Kidney epithelial cell (primary cell): ENCODE measurements at regions not wholly inside any gene's neighbourhood (a gene's known extent, or its start where the extent isn't known, plus 50 kb on each side); places are given as distances from the start of the nearest gene placed in this dataset.

Experiments
- DNase-seq: peaks from one replicate; pipeline ENCODE4 v3.0.0-alpha.2; 2010; ENCODE audit warnings: low read depth
- H3K27me3 ChIP-seq: 2 replicates; pipeline ENCODE4 v1.6.0; 2011; ENCODE audit warnings: low read length; ENCODE audit not compliant: control insufficient read depth, insufficient read depth
- H3K36me3 ChIP-seq: 2 replicates; pipeline ENCODE4 v1.5.1; 2011; ENCODE audit warnings: low read length; ENCODE audit not compliant: control insufficient read depth, insufficient read depth
- H3K4me3 ChIP-seq: 2 replicates; pipeline ENCODE4 v1.5.1; 2011; ENCODE audit warnings: low read depth, mild to moderate bottlenecking, control low read depth, low read length
- TF ChIP-seq, protein P1 (sequence below): IDR thresholded peaks from 2 replicates; pipeline ENCODE4 v1.5.1; 2011; ENCODE audit warnings: mild to moderate bottlenecking, moderate library complexity, low read length, control low read depth, inconsistent platforms; ENCODE audit not compliant: insufficient read depth, poor library complexity, severe bottlenecking

DNA sequence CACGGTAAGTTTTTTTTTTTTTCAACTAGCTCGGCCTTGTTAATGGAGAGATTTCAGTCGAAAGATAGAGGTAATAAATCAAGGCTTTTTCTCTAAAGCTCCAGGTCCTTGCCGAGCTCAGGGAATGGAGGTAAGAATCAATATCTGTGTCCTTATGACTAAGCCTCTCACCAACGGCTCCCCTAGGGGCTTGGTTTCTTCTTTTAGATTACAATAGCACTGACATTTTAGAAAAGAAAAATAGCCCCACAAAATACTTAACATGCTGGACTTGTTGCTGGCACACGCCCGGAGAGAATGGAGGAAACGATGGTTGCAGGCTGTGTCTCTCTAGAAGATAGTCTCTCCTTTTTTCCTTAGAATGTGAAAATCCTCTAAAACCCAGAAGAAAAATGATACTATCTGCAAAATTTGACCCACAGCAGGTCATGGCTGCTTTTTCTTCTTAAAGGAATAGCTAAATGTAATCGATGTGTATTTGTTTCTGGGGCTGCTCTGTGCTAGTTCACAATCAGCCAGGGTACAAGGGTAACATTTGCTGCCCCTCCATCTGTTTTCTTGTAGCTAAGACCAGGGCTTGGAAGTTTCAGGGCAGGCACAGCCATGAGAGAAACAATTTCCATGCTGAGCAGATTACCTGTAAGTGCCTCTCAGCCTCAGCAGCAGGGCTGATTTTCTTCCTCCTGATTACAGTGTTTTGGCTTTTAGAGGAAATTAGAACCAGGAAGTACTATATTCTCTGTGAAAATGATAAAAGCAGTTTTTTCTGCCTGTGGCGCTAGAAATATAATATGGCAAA is 86.2 kb upstream of the GNG12 start:
- no peak for DNase-seq
- no peaks in the 10 kb centered on the region for H3K27me3 ChIP-seq
- H3K36me3 ChIP-seq: no peaks in the 10 kb centered on the region
- TF ChIP-seq, protein P1, sequence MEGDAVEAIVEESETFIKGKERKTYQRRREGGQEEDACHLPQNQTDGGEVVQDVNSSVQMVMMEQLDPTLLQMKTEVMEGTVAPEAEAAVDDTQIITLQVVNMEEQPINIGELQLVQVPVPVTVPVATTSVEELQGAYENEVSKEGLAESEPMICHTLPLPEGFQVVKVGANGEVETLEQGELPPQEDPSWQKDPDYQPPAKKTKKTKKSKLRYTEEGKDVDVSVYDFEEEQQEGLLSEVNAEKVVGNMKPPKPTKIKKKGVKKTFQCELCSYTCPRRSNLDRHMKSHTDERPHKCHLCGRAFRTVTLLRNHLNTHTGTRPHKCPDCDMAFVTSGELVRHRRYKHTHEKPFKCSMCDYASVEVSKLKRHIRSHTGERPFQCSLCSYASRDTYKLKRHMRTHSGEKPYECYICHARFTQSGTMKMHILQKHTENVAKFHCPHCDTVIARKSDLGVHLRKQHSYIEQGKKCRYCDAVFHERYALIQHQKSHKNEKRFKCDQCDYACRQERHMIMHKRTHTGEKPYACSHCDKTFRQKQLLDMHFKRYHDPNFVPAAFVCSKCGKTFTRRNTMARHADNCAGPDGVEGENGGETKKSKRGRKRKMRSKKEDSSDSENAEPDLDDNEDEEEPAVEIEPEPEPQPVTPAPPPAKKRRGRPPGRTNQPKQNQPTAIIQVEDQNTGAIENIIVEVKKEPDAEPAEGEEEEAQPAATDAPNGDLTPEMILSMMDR: no peak
- no peak overlapping the region for H3K4me3 ChIP-seq

DNA sequence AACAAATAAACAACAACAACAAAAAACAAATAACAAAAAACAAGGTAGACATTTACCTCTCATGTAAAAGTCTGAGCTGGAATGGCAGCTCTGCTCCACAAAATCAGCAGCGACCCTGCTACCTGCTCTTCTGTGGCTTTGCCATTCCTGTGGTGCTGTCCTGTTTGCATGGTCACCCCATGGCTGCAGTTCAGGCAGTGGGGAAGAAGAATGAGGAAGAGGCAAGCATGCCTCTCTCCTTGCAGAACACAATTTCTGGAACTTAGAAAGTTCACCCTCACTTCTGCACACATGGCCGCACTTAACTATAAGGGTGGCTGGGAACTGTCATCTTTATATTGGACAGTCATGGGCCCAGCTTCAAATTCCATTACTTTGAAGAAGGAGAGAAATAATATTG is 84.8 kb upstream of the GNG12 start:
- no peak overlapping the region for H3K4me3 ChIP-seq
- TF ChIP-seq, protein P1: no peak
- no peaks in the 10 kb centered on the region for H3K27me3 ChIP-seq
- no peaks in the 10 kb centered on the region for H3K36me3 ChIP-seq
- DNase-seq: no peak

DNA sequence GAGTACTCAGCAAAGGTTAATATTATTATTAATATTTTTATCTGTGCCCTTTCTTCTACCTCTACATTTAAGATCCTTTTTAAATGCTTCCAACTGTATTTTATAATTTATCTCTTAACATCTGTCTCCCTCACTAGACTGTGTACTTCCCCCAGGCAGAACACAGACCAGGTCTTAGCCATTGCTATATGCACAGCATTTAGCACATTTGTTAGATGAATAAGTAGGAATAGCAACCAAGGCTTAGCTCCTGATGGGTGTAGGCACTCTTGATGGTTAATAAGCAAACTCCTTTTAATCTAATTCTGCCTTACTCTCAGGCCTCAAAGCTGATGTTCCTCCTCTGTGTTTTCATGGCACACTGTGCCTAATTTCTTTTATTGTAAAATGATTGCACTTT is 83.7 kb upstream of the GNG12 start:
- TF ChIP-seq, protein P1: no peak
- H3K4me3 ChIP-seq: no peak overlapping the region
- H3K27me3 ChIP-seq: no peaks in the 10 kb centered on the region
- DNase-seq: no peak
- no peaks in the 10 kb centered on the region for H3K36me3 ChIP-seq

DNA sequence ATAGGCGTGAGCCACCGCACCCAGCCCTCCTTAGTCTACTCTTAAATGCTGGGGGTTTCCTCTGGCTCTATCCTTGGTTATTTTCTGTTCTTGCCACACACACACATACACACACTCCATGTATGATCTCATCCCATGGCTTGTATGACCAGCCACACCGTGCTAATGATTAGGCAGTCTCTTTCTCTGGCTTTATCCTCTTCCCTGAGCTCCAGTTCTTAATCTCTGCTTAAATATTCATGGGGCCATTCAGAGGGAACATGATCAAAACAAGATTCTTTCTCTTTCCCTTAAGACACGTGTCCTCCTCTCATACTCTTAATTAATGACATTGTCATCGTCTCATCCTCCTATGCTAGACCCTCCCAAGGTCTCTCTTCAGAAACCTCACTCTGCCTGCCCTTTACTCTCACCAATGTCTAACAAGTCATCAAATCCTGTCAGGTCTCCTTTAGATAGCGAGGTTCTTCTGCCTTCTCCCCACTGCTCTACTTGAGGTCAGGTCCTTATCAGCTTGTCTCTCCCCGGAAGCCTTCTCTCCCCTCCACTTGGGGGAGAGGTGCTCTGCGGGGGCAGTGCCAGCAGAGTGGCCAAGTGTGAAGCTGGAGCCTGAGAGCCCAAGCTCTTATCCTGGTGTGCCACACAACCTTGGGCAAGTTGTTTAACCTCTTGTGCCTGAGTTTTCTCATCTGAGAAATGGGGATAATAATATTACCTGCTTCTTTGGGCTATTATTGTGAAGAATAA is 83.0 kb upstream of the GNG12 start:
- no peaks in the 10 kb centered on the region for H3K36me3 ChIP-seq
- DNase-seq: no peak
- TF ChIP-seq, protein P1: no peak
- no peak overlapping the region for H3K4me3 ChIP-seq
- no peaks in the 10 kb centered on the region for H3K27me3 ChIP-seq

DNA sequence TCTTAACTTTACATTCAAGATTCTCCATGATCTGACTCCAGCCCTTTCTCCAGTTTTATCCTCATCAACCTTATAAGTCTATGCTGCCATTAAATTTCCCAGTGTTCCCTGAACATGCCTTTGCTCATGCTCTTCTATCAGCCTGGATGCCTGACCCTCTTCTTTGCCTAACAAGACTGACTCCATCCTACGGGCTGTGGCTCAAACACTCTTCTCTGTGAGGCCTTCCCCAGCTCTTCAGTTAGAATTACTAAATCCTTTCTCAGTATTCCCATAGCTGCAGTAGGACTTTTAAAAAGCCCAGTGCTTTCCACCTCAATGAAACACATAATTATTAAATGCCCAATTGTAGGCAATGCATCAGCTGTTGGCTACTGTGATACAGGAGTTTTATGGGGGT is 76.5 kb upstream of the GNG12 start:
- TF ChIP-seq, protein P1: no peak
- H3K4me3 ChIP-seq: no peak overlapping the region
- DNase-seq: no peak
- H3K36me3 ChIP-seq: no peaks in the 10 kb centered on the region
- no peaks in the 10 kb centered on the region for H3K27me3 ChIP-seq
